ENCODE measurements at regions not wholly inside any gene's neighbourhood (a gene's known extent, or its start where the extent isn't known, plus 50 kb on each side); places are given as distances from the start of the nearest gene placed in this dataset.
A peak's percentile ranks its signal among the peaks of the same experiment; 100 is the strongest.

DNA sequence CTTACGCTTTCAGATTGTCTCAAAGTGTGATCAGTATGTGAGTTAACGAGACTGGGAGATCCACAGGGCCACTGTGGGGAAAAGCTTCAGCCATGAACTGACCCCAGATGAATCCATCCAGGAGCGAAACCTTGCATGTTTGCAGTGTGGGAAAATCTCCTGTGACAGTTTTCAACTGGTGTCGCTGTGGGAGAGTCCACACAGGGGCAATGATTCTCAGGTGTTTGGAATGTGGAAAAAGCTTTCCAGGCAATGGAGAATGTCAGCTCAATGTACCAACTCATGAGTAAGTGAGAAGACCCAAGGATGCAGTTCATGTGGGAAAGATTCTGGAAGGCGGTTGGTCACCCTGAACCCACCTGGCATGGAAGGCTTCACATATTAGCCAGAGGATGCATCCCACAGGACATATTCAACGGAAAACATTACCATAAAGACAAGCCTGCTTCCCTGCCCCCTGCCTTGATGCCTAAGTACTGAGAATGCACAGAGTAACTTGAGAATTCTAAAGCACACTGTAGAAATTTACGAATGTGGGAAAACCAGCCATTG, 204.1 kb upstream of the BMPER start:
- DNase-seq (ENCODE audit: low read depth): no peak

DNA sequence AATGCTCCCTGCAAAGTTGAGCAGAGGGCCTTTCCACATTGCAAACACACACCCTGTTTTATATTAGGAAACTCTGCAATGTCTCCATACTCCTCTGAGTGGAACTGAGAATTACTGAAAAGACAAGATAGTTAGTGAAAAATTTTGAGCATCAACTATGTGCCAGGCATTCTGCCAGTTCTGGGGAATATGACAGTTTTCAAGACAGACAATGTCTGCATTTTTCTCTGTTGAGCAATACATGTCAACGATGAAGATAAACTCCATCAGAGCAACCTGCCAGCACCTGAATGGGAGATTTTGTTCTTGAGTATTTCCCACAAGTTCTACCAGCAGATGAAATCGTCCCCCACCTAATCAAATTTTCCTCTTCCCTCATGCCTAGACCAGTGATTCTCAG, 203.4 kb upstream of the BMPER start:
- no peak for DNase-seq (ENCODE audit: low read depth)

DNA sequence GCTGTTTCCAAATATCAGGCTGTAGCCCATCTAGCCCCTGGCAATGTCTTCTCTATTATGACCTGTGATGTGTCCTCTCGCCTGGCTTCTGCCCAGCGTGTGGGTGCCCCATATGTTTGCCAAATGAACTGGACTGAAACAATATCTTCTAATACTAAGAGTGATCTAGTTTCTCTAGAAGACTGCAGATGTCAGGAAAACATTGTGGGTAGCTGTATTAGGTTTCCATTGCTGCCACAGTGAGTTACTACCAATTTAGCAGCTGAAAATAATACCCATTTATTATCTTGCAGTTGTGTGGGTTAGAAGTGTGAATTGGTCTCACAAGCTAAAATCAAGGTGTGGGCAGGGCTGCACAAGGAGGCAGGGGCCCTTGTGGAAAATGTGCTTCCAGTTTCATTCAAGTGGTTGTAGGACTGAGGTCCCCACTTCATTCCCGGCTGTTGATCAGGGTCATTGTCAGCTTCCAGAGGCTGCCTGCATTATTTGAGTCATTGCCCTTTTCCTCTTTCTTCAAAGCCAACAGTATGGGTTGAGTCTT, 202.8 kb upstream of the BMPER start:
- no peak for DNase-seq (ENCODE audit: low read depth)

DNA sequence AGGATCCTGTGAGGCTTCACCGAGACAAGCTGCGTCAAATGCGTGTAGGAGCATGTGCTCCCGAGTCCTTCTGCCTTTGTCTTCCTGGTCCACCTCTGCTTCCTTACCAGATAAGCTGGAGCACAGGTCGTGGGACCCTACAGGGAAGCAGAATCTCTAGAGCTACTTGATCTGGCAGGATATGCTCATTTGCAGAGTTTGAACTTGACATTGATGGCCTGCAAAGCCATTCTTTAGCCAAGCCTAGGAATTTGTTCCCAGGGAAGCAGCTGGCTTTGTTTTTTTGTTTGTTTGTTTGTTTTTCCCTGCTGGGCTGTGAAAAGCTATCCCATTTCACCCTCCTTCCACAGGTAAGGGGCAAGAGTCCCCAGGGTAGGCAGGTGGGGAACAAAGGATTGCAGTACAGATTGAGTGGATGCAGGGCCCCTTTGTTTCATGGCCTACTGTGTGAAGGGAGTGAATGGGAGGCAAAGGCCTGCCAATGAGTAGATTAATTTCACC, 200.0 kb upstream of the BMPER start:
- no peak for DNase-seq (ENCODE audit: low read depth)

DNA sequence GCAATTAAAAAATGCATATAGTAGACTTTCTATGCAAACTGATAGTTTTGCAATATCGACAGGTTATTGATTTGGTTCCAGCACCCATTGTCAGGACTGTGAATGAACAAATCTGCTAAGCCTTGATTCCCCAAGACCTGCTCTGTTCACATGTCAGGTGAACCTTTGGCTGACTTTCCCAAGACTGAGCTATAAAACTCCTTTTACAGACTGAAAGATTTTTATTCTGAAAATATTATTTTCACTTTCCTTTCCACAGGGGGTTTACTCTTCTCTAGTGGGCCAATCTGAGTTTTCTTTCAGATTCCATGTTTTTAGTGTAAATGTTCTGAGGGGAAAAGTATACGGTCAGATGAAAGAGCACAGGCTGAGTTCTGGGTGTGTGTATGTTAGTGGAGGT, 199.2 kb upstream of the BMPER start:
- DNase-seq (ENCODE audit: low read depth): no peak

DNA sequence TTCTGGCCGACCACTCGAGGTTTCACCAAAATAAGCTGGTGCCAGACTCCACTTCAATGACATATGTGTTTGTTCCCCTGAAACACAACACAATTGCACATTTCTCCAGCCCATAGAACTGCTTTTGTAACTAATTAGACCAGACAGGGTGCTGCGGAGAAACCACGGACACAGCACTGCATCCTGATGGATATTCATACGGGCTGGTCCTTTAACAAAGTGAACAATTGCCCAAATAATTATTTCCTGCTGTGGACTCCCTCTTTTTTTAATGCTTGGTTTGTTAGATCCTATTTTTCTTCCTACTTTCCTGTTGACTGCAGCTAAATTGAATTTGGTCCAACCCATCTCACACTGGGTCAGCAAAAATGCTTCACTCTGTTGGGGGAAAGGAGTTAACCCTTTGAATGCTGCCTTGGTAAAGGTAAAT, 198.6 kb upstream of the BMPER start:
- no peak for DNase-seq (ENCODE audit: low read depth)

DNA sequence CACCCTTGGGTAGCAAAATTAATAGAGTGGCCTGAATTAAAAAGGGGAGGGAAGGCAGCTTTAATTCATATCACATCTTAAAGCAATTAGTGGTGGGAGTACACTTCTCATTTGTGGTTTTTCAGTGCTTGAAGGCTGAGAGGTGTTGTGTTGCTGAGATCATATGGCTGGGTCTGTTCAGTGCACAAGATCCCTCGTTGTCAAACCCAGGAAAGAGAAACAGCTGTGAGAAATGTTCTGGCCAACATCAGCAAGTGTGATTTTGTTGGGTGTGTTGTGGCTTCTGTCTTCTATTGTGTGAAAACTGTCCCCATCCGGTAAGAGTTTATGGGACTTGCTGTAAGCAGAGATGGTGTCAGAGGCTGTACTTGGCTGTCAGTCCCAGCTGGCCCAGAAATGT, 197.9 kb upstream of the BMPER start:
- no peak for DNase-seq (ENCODE audit: low read depth)

DNA sequence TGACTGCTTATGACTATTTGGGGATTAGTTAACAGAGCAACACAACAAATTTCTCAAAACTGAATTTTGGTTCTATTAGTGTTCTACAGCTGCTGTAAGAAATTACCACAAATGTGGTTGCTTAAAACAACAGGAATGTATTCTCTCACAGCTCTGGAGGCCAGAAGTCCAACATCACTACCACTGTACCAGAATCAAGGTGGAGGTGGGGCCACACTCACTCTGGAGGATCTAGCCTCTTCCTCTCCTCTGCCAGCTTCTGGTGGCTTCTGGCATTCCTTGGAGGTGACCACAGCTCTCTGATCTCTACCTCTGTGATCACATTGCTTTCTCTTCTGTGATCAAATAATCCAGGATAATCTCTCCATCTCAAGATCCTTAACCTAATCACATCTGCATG, 194.7 kb upstream of the BMPER start:
- peak; percentile 29 for DNase-seq (ENCODE audit: low read depth)

DNA sequence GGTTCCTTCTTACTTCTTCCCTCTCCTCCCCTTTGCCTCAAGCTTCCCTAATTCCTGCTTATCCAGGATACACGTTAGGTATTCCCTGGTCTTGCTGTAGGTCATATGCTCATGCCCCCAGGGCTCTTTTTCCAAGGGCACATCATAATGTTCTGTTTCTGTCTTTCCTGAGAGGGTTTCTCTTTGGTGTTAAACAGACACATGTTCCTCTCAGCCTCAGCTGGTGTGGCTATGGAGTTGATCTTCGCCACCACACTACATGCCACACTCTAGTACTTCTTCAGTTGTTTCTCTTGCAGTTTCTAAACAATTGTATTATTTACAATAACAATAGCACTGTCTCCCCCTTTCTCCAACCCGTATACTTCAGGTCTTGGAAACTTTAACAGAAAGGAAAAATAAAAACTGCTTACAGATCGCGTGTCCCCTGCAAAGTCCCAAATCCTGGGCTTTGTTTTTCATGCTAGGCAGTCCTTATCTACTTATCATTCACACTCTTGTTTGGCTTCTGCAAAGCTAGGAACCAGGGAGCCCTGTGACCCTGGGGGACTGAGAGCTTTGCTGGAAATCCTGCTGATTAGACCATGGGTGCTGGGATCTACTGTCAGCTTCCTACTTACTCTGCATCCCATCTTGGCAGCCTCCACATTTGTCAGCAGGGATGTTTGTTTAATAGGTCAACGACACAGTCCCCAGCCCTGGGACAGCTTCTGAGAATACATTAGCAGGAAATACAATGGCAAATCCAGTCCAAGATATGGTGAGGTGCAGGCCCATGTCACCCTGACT, 193.9 kb upstream of the BMPER start:
- DNase-seq (ENCODE audit: low read depth): no peak

DNA sequence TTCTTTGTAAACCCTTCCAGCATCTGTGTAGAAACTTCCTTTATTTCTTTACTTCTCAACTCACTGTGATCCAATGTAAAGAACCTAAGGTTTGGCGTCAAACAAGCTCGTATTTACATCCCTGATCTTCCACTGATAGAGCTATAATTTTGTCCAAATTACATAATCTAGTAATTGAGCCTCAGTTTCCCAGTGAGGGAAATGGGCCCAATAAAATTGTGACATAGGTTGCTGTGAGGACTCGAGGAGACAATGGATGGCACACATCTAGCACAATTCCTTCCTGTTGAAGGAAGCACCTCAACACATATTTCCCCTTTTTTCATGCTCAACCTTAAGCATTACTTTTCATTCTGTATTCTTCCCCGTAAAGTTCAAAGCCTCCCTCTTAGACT, 193.3 kb upstream of the BMPER start:
- DNase-seq (ENCODE audit: low read depth): no peak

DNA sequence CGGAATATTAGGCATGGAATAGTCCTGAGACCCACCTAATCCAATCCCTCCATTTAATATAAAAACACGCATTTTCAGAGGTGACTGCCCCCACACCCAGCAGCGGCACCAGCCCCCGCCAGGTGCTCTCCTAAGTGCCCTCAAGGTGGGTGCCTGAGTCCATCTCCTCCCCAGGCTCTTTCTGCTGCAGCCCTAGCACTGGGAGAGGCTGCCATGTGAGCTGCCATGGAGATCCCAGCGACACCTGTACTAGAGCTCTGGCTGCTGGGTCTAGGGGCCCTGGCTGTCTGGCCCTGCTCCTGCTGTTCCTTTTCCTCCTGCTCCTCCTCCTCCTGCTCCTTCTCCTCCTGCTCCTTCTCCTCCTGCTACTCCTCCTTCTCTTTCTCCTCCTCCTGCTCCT, 191.1 kb upstream of the BMPER start:
- no peak for DNase-seq (ENCODE audit: low read depth)

DNA sequence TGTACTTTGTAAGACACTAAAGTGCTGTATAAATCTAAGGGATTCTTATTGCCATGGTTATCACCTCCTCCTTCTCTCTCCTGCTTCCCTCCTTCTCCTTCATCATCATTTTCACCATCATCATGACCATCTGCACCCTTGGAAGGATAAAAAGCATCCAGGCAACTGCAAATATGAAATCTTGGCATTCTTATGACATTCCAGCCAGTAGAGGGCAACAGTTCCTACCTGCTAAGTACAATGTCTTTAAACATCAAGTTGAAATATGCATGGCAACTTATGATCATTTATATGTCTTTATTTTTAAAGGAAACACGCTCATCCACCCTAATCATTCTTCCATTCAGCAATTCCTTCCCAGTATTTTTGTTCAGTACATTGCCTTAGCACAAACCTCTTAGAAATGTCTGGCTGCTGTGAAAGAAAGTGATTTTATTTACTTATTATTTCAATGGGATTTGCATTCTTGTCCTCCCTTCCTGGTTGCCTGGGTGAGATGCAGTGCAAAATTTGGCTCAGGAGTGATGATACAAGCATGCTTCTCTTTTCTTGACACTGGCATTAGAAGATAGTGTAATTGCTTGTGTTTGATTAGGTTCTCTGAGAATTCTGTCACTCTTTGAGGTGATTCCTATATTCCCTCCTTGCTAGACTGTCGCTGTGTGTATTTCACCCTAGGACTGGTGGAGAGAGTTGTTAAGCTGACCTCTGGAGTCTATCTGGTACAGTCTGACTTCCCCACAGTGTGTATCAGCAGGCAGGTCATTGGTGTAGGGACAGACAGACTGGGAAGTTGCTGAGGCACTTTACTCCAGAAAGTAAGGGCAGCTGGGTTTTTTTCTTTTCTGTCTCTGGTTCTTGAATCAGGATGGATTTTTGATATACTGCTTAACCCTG, 188.5 kb upstream of the BMPER start:
- peak; percentile 27 for DNase-seq (ENCODE audit: low read depth)

DNA sequence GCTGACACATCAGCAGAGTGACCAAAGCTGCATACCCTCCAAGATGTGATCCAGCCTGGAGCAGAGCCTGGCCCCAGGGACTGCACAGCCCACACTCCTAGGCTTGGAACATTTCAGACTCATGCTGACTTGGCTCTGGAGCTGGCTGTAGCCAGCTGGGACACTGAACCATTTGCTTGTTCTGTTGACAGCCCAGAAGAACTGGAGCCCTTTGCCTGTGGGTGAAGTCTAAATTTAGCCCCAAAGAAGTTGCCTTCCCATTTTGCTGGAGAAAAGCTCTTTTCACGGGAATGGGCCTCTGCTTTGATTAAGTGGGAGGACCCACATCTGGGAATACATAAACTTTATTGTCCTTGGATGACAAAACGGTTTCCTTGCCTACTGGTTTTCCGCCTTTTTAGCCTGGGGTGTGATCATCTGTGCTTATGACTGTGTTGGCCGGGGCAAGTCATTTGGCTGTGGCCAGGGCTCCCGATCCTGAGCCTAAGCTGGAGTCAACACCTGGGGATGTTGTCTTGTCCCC, 186.2 kb upstream of the BMPER start:
- DNase-seq (ENCODE audit: low read depth): no peak

DNA sequence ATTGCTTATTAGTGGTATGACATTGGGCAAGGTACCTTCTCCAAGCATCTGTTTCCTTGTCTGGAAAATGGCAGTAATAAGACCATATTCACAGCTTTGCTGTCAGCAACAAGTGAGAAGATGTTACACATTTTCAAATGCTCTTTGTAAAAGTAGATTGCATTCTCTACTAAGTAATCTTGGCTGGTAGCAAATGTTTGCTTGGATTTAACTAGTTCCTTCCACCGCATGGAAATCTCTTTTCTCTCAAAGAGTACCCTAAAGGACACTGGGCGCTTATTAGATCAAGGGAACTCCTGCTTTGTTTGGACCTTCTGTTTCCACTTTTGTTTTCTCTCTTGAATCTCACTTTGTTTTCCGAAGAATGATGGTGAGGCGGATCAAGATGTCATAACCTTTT, 185.2 kb upstream of the BMPER start:
- DNase-seq (ENCODE audit: low read depth): no peak

DNA sequence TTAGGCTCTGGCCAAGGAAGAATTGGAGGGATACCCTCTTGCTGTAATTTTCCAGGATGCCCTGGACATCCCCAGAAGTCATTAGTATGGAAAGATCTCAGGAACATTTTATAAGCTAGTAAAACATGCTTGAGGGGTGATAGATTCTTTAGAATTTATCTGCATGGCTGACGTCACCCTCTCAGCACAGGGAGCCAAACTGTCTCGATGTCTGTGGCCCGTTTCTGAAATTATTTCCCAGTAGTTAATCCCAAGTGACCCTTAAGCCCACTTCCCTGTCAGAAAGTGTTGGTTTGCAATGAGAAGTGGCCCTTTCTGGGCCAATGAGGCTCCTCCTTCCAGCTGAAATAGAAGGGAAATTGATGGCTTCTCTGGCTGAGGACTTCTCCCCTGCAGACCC, 184.5 kb upstream of the BMPER start:
- no peak for DNase-seq (ENCODE audit: low read depth)

DNA sequence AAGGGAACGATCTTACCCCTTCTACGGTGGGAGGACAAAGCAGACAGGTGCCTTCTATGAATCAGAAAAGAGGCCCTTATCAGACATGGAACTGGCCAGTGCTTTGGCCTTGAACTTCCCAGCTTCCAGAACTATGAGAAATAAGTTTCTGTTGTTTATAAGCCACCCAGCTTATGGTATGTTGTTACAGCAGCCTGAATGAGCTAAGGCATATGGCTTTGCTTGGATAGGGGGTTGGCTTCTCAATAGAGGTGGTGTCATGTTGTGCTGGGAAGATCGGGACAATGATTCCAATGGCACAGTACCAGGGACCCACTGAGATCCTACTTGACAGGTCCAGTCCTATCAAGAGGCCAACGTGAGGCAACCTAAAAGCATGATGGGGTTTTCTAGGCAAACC, 183.4 kb upstream of the BMPER start:
- no peak for DNase-seq (ENCODE audit: low read depth)

DNA sequence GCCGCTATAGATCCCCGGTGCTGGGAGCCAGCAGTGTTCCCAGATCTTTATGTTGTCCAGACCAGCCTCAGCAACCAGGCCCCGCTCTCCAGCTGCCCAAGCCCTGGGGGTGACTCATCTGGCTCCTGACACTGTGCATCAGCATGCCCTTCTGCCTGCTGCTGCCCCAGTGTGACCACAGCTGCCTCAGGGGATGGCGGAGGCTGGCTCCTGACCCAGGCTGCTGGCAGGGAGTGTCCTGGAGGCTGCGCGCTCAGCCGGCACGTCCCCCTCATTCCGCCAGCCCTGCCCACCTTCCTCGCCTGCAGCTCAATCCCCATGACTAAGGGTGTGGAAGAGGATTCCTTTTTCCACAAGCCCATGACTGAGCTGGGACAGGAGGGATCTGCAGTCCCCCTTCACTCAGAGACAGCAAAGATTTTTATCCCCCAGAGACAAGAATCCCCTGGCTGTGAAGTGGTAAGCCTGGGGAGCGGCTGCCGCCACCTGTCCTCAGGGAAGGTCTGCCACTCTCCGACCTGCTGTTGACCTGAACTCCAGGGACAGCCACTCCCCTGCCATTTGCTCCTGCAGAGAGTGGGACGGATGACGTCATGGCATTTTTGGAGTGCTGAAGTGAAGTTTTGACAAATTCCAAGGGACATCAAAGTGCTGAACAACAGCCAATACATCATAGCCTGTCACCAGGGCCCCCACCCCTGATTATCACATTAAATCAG, 182.8 kb upstream of the BMPER start:
- DNase-seq (ENCODE audit: low read depth): peak; percentile 91

DNA sequence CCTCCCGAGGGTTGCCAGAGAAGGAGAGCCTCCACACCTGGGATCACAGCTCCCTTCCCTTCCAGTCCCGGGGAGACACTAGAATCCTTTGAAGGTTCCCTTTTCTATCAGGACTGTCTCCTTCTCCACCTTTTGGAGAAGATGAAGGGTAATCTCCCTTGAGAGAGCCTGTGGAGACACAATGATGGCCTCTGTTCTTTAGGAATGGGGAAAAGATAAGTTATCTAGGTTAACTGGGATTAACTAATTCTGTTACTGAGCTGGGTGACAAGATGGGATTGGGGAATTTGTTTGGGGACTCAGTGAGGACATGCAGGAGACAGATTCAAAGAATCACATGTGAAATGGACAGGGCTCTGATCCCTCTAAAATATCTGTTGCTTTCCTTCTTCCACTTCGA, 181.1 kb upstream of the BMPER start:
- DNase-seq (ENCODE audit: low read depth): no peak

DNA sequence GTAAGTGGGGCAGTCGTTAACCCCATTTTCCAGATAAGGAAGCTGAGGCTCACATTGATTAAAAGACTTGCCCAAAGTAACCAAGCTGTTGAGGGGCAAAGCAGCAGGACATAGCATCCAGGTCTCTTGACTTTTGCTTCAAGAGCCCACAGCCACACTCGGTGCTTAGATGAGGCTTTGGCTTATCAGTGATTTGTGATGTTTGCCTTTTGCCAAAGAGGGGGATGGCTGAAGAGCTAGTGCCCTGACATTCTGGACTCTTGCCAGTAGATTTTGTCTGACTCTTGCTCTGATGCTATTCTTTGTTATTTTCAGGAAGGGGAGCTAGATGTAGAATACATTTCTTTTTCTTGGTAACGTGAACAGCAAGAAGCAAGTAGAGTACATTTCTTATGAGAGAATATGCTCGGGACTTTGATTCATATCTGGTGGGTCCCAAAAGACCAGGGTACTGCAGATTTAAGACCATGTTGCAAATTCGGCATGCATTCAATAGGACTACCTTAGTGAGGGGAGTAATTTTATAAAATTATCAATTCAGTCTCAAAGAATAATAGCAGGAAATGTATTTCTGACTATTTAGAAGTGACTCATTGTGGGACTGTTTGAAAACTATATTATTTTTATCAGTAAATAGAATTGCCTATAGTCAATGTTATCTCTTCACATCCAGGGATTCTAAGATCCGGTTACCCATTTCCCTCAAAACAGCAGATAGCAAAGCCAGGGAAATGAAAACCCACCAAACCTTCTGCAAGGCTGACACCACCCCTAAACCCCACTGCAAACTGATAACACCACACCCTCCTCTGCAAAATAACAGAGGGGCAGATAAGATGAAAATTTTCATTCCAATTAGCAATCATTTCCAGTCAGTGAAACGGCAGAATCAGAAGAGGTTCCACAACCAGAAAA, 180.0 kb upstream of the BMPER start:
- DNase-seq (ENCODE audit: low read depth): no peak

DNA sequence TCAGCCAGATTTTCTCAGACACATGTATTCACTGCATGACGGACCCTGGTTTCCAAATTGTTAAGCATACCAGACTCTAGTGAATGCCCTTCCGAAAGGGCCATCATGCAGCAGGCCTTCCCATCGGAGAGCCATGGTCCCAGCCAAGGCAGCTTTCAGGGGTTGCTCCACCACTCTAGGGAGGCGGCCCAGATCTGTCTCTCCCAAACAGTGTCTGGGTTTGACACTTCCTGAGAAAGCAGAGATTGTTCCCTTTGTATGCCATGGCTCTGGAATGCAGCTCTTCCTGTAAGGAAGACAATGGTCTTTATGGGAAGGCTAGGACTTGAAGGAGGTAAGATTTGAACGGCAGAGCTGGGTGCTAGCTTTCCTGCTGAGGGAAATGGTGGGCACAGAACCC, 178.8 kb upstream of the BMPER start:
- no peak for DNase-seq (ENCODE audit: low read depth)

Measured in HT1080 (cell line).